ENCODE measurements at regions not wholly inside any gene's neighbourhood (a gene's known extent, or its start where the extent isn't known, plus 50 kb on each side); places are given as distances from the start of the nearest gene placed in this dataset.

GRCh38 chr3:1792466-1792865 lies 306.2 kb upstream of the CNTN4 start:
- Histone ChIP-seq H3K9me3 (replicated peaks; ENCODE audit: insufficient read depth, low read length) (no peaks in the 10 kb centered on the region), H3F3A (ENCODE audit: insufficient read depth, low read length) (no peaks in the 10 kb centered on the region), H4K20me1 (ENCODE audit: insufficient read depth, low read length) (no peaks in the 10 kb centered on the region), H3K27ac (ENCODE audit: low read length) (no peak overlapping the region), H2AFZ (ENCODE audit: low read length) (no peak overlapping the region), H3K79me2 (ENCODE audit: low read length) (no peaks in the 10 kb centered on the region), H3K4me2 (ENCODE audit: low read depth, low read length) (no peak overlapping the region), H3K27me3 (replicated peaks; ENCODE audit: insufficient read depth, low read length) (no peaks in the 10 kb centered on the region), H3K9ac (ENCODE audit: low read length) (no peak overlapping the region), H3K36me3 (replicated peaks; ENCODE audit: insufficient read depth, low read length) (no peaks in the 10 kb centered on the region), H3K4me3 (ENCODE audit: low read length) (no peak overlapping the region), H3K9me2 (replicated peaks; ENCODE audit: insufficient read depth, low read length) (no peaks in the 10 kb centered on the region), H3K4me1 (ENCODE audit: low read length) (no peaks in the 10 kb centered on the region)
- TF ChIP-seq EZH2phosphoT487 (IDR thresholded peaks at IDR 0.05; ENCODE audit: low read length) (no peak), EZH2 (optimal IDR thresholded peaks at IDR 0.05; ENCODE audit: low read depth, low read length) (no peak)
- DNase-seq, result no peak

DNA sequence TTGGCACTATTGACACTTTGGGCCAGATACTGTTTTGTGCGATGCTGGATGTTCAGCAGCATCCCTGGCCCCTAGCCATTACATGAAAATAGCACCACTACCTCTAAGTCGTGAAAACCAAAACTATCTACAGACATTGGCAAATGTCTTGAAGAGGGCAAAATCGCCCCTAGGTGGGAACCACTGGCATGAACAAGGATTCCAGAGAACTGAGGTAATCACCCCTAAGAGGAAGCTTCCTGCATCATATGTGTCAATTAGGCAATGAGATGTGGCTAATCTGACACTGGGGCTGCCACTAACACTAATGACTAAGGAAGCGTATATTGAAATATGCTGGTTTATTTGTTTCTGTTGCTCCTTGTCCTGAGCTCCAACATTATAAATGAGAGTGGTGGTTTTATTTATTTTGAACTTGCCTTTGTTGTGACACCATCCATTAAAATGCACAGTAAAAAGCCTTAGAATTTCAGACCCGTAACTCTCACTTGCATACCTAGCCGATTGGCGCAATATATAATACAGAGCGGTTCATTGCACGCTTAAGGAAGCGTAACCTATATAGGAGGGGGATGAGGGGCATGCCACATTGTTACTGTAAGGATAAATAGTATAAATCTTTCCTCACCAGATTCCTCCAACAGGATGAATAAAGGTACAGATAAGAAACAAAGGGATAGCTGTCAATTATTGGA lies 299.8 kb upstream of the CNTN4 start:
- H3K36me3 ChIP-seq (replicated peaks; ENCODE audit: insufficient read depth, low read length), result no peaks in the 10 kb centered on the region
- no peaks in the 10 kb centered on the region for H3K9me3 ChIP-seq (replicated peaks; ENCODE audit: insufficient read depth, low read length)
- H2AFZ ChIP-seq (ENCODE audit: low read length), result no peak overlapping the region
- no peak overlapping the region for H3K27ac ChIP-seq (ENCODE audit: low read length)
- H3K9ac ChIP-seq (ENCODE audit: low read length), result no peak overlapping the region
- no peaks in the 10 kb centered on the region for H3K4me1 ChIP-seq (ENCODE audit: low read length)
- H3K27me3 ChIP-seq (replicated peaks; ENCODE audit: insufficient read depth, low read length), result no peaks in the 10 kb centered on the region
- TF ChIP-seq EZH2phosphoT487 (IDR thresholded peaks at IDR 0.05; ENCODE audit: low read length) (no peak), EZH2 (optimal IDR thresholded peaks at IDR 0.05; ENCODE audit: low read depth, low read length) (no peak)
- TF ChIP-seq, protein P1, sequence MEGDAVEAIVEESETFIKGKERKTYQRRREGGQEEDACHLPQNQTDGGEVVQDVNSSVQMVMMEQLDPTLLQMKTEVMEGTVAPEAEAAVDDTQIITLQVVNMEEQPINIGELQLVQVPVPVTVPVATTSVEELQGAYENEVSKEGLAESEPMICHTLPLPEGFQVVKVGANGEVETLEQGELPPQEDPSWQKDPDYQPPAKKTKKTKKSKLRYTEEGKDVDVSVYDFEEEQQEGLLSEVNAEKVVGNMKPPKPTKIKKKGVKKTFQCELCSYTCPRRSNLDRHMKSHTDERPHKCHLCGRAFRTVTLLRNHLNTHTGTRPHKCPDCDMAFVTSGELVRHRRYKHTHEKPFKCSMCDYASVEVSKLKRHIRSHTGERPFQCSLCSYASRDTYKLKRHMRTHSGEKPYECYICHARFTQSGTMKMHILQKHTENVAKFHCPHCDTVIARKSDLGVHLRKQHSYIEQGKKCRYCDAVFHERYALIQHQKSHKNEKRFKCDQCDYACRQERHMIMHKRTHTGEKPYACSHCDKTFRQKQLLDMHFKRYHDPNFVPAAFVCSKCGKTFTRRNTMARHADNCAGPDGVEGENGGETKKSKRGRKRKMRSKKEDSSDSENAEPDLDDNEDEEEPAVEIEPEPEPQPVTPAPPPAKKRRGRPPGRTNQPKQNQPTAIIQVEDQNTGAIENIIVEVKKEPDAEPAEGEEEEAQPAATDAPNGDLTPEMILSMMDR (IDR thresholded peaks at IDR 0.05; ENCODE audit: low read length), result no peak
- no peaks in the 10 kb centered on the region for H4K20me1 ChIP-seq (ENCODE audit: insufficient read depth, low read length)
- H3K9me2 ChIP-seq (replicated peaks; ENCODE audit: insufficient read depth, low read length), result no peaks in the 10 kb centered on the region
- no peak overlapping the region for H3K4me3 ChIP-seq (ENCODE audit: low read length)
- H3K4me2 ChIP-seq (ENCODE audit: low read depth, low read length), result no peak overlapping the region
- no peaks in the 10 kb centered on the region for H3K79me2 ChIP-seq (ENCODE audit: low read length)
- no peak for DNase-seq
- no peaks in the 10 kb centered on the region for H3F3A ChIP-seq (ENCODE audit: insufficient read depth, low read length)

GRCh38 chr3:1805331-1805730 lies 293.3 kb upstream of the CNTN4 start:
- Histone ChIP-seq H3K9ac (ENCODE audit: low read length) (no peak overlapping the region), H3K9me3 (replicated peaks; ENCODE audit: insufficient read depth, low read length) (no peaks in the 10 kb centered on the region), H3K9me2 (replicated peaks; ENCODE audit: insufficient read depth, low read length) (no peaks in the 10 kb centered on the region), H4K20me1 (ENCODE audit: insufficient read depth, low read length) (no peaks in the 10 kb centered on the region), H3K4me1 (ENCODE audit: low read length) (no peaks in the 10 kb centered on the region), H3K79me2 (ENCODE audit: low read length) (no peaks in the 10 kb centered on the region), H3K36me3 (replicated peaks; ENCODE audit: insufficient read depth, low read length) (no peaks in the 10 kb centered on the region), H3F3A (ENCODE audit: insufficient read depth, low read length) (no peaks in the 10 kb centered on the region), H2AFZ (ENCODE audit: low read length) (no peak overlapping the region), H3K27me3 (replicated peaks; ENCODE audit: insufficient read depth, low read length) (no peaks in the 10 kb centered on the region), H3K4me2 (ENCODE audit: low read depth, low read length) (no peak overlapping the region), H3K4me3 (ENCODE audit: low read length) (no peak overlapping the region), H3K27ac (ENCODE audit: low read length) (no peak overlapping the region)
- DNase-seq, result no peak
- TF ChIP-seq, protein P1 (IDR thresholded peaks at IDR 0.05; ENCODE audit: low read length), result no peak
- TF ChIP-seq EZH2phosphoT487 (IDR thresholded peaks at IDR 0.05; ENCODE audit: low read length) (no peak), EZH2 (optimal IDR thresholded peaks at IDR 0.05; ENCODE audit: low read depth, low read length) (no peak)

GRCh38 chr3:1808590-1808989 lies 290.1 kb upstream of the CNTN4 start:
- H3K4me3 ChIP-seq (ENCODE audit: low read length), result no peak overlapping the region
- no peaks in the 10 kb centered on the region for H3K9me2 ChIP-seq (replicated peaks; ENCODE audit: insufficient read depth, low read length)
- no peak overlapping the region for H3K27ac ChIP-seq (ENCODE audit: low read length)
- no peaks in the 10 kb centered on the region for H3F3A ChIP-seq (ENCODE audit: insufficient read depth, low read length)
- no peak for DNase-seq
- no peaks in the 10 kb centered on the region for H3K4me1 ChIP-seq (ENCODE audit: low read length)
- H3K4me2 ChIP-seq (ENCODE audit: low read depth, low read length), result no peak overlapping the region
- H2AFZ ChIP-seq (ENCODE audit: low read length), result no peak overlapping the region
- no peaks in the 10 kb centered on the region for H3K36me3 ChIP-seq (replicated peaks; ENCODE audit: insufficient read depth, low read length)
- no peaks in the 10 kb centered on the region for H4K20me1 ChIP-seq (ENCODE audit: insufficient read depth, low read length)
- no peaks in the 10 kb centered on the region for H3K9me3 ChIP-seq (replicated peaks; ENCODE audit: insufficient read depth, low read length)
- H3K79me2 ChIP-seq (ENCODE audit: low read length), result no peaks in the 10 kb centered on the region
- TF ChIP-seq, protein P1 (IDR thresholded peaks at IDR 0.05; ENCODE audit: low read length), result no peak
- TF ChIP-seq EZH2phosphoT487 (IDR thresholded peaks at IDR 0.05; ENCODE audit: low read length) (no peak), EZH2 (optimal IDR thresholded peaks at IDR 0.05; ENCODE audit: low read depth, low read length) (no peak)
- H3K9ac ChIP-seq (ENCODE audit: low read length), result no peak overlapping the region
- no peaks in the 10 kb centered on the region for H3K27me3 ChIP-seq (replicated peaks; ENCODE audit: insufficient read depth, low read length)
